ENCODE measurements at regions not wholly inside any gene's neighbourhood (a gene's known extent, or its start where the extent isn't known, plus 50 kb on each side); places are given as distances from the start of the nearest gene placed in this dataset.
"Not testable (repeated sequence)": the region's sequence is repeated elsewhere in the genome, so short reads cannot be mapped to it uniquely, and the experiment has no call there.

- not testable (repeated sequence) for TF ChIP-seq RAD21 (IDR thresholded peaks at IDR 0.05; ENCODE audit: low read length); RCOR1 (IDR thresholded peaks at IDR 0.05; ENCODE audit: low read length); REST (IDR thresholded peaks at IDR 0.05; ENCODE audit: low read depth, low read length); FOXM1 (IDR thresholded peaks at IDR 0.05; ENCODE audit: low read depth); SMC3 (IDR thresholded peaks at IDR 0.05; ENCODE audit: low read depth, low read length); EZH2phosphoT487 (IDR thresholded peaks at IDR 0.05; ENCODE audit: borderline replicate concordance, low read depth); EP300 (IDR thresholded peaks at IDR 0.05; ENCODE audit: borderline replicate concordance in 1 of 2, low read depth in 1 of 2, low read length in 1 of 2); ZBTB33 (IDR thresholded peaks at IDR 0.05; ENCODE audit: borderline replicate concordance, low read depth)
- TF ChIP-seq, protein P1, sequence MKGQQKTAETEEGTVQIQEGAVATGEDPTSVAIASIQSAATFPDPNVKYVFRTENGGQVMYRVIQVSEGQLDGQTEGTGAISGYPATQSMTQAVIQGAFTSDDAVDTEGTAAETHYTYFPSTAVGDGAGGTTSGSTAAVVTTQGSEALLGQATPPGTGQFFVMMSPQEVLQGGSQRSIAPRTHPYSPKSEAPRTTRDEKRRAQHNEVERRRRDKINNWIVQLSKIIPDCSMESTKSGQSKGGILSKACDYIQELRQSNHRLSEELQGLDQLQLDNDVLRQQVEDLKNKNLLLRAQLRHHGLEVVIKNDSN (IDR thresholded peaks at IDR 0.05; ENCODE audit: borderline replicate concordance, low read depth): not testable (repeated sequence)
- TF ChIP-seq, protein P2, sequence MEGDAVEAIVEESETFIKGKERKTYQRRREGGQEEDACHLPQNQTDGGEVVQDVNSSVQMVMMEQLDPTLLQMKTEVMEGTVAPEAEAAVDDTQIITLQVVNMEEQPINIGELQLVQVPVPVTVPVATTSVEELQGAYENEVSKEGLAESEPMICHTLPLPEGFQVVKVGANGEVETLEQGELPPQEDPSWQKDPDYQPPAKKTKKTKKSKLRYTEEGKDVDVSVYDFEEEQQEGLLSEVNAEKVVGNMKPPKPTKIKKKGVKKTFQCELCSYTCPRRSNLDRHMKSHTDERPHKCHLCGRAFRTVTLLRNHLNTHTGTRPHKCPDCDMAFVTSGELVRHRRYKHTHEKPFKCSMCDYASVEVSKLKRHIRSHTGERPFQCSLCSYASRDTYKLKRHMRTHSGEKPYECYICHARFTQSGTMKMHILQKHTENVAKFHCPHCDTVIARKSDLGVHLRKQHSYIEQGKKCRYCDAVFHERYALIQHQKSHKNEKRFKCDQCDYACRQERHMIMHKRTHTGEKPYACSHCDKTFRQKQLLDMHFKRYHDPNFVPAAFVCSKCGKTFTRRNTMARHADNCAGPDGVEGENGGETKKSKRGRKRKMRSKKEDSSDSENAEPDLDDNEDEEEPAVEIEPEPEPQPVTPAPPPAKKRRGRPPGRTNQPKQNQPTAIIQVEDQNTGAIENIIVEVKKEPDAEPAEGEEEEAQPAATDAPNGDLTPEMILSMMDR (IDR thresholded peaks at IDR 0.05): not testable (repeated sequence)
Observed at GRCh38 chr4:12461576-12461975, 1022.6 kb downstream of the RAB28 start.
